Smooth muscle cell (in vitro differentiated cells): ENCODE measurements at regions not wholly inside any gene's neighbourhood (a gene's known extent, or its start where the extent isn't known, plus 50 kb on each side); places are given as distances from the start of the nearest gene placed in this dataset.
"Not testable (repeated sequence)": the region's sequence is repeated elsewhere in the genome, so short reads cannot be mapped to it uniquely, and the experiment has no call there.

Experiments
- DNase-seq: peaks from one replicate; lab custom pipeline; 2025; ENCODE audit not compliant: unreplicated experiment; lab: John Stamatoyannopoulos, UW
- H2AFZ ChIP-seq: fragments of 200-600 bp; sonication (generic); 2 replicates; pipeline ENCODE4 v1.6.0; 2016; ENCODE audit warnings: antibody characterized with exemption, low read depth, mild to moderate bottlenecking
- H3F3A ChIP-seq: fragments of 200-600 bp; sonication (generic); 2 replicates; pipeline ENCODE4 v1.6.0; 2017; ENCODE audit warnings: antibody characterized with exemption, low read depth
- H3K27ac ChIP-seq: fragments of 200-600 bp; sonication (generic); 2 replicates; pipeline ENCODE4 v1.5.1; 2016; ENCODE audit warnings: low read depth, mild to moderate bottlenecking
- H3K27me3 ChIP-seq: fragments of 200-600 bp; sonication (generic); 2 replicates; pipeline ENCODE4 v1.6.1; 2016; ENCODE audit warnings: low read depth, mild to moderate bottlenecking
- H3K36me3 ChIP-seq: fragments of 200-600 bp; sonication (generic); 2 replicates; pipeline ENCODE4 v1.5.1; 2016; ENCODE audit warnings: low read depth
- H3K4me1 ChIP-seq: fragments of 200-600 bp; sonication (generic); 2 replicates; pipeline ENCODE4 v1.5.1; 2016; ENCODE audit warnings: low read depth
- H3K4me2 ChIP-seq: fragments of 200-600 bp; sonication (generic); 2 replicates; pipeline ENCODE4 v1.6.0; 2016; ENCODE audit warnings: mild to moderate bottlenecking
- H3K4me3 ChIP-seq: fragments of 200-600 bp; sonication (generic); 2 replicates; pipeline ENCODE4 v1.5.1; 2016; ENCODE audit warnings: mild to moderate bottlenecking
- H3K79me2 ChIP-seq: fragments of 200-600 bp; sonication (generic); 2 replicates; pipeline ENCODE4 v1.6.0; 2016; ENCODE audit warnings: low read depth, mild to moderate bottlenecking
- H3K9ac ChIP-seq: fragments of 200-600 bp; sonication (generic); 2 replicates; pipeline ENCODE4 v1.6.0; 2016; ENCODE audit warnings: low read depth
- H3K9me3 ChIP-seq: fragments of 200-600 bp; sonication (generic); replicated peaks from 2 replicates; pipeline ENCODE4 v1.5.1; 2016; ENCODE audit warnings: low read depth
- H4K20me1 ChIP-seq: fragments of 200-600 bp; sonication (generic); 2 replicates; pipeline ENCODE4 v1.6.0; 2016; ENCODE audit warnings: low read depth
- WGBS: methylation state at CpG from one replicate; pipeline ENCODE4 v1.1.7; 2016; ENCODE audit warnings: low lambda C conversion rate; 5-methylcytosine and 5-hydroxymethylcytosine counted together
- TF ChIP-seq, protein P1 (sequence below): fragments of 200-600 bp; sonication (generic); IDR thresholded peaks from 2 replicates; pipeline ENCODE4 v1.5.1; 2017; ENCODE audit warnings: borderline replicate concordance, mild to moderate bottlenecking, antibody characterized with exemption; ENCODE audit not compliant: insufficient read depth, poor library complexity, severe bottlenecking

DNA sequence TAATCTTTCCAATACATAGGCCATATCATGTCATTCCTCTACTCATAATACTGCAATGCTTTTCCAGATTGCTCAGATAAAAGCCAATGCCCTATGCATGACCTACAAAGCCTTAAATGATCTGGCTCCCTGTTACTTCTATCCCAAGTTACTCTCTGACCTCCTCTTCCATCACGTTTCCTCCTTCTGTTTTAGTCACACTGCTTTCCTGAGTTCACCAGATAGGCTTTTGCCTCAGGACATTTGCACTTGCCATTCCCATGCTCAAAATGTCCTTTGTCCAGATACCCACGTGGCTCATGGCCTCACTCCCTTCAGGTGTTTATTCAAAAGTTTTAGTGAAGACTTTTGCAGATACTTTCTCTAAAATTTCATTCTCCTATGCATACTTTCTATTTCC, 138.7 kb upstream of the PRICKLE1 start:
- 75% methylated on average over 2 of the region's 2 CpGs for WGBS
- Histone ChIP-seq H4K20me1 (no peaks in the 10 kb centered on the region), H2AFZ (no peak overlapping the region), H3K4me1 (peaks cover 11% of the 10 kb centered on the region), H3K4me3 (no peak overlapping the region), H3K4me2 (no peak overlapping the region), H3F3A (peaks cover 18% of the 10 kb centered on the region), H3K27me3 (no peaks in the 10 kb centered on the region), H3K9me3 (no peaks in the 10 kb centered on the region), H3K9ac (no peak overlapping the region), H3K79me2 (no peaks in the 10 kb centered on the region), H3K36me3 (peaks cover 3% of the 10 kb centered on the region), H3K27ac (peak overlapping the region; percentile 91)
- DNase-seq: no peak
- TF ChIP-seq, protein P1, sequence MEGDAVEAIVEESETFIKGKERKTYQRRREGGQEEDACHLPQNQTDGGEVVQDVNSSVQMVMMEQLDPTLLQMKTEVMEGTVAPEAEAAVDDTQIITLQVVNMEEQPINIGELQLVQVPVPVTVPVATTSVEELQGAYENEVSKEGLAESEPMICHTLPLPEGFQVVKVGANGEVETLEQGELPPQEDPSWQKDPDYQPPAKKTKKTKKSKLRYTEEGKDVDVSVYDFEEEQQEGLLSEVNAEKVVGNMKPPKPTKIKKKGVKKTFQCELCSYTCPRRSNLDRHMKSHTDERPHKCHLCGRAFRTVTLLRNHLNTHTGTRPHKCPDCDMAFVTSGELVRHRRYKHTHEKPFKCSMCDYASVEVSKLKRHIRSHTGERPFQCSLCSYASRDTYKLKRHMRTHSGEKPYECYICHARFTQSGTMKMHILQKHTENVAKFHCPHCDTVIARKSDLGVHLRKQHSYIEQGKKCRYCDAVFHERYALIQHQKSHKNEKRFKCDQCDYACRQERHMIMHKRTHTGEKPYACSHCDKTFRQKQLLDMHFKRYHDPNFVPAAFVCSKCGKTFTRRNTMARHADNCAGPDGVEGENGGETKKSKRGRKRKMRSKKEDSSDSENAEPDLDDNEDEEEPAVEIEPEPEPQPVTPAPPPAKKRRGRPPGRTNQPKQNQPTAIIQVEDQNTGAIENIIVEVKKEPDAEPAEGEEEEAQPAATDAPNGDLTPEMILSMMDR: no peak

DNA sequence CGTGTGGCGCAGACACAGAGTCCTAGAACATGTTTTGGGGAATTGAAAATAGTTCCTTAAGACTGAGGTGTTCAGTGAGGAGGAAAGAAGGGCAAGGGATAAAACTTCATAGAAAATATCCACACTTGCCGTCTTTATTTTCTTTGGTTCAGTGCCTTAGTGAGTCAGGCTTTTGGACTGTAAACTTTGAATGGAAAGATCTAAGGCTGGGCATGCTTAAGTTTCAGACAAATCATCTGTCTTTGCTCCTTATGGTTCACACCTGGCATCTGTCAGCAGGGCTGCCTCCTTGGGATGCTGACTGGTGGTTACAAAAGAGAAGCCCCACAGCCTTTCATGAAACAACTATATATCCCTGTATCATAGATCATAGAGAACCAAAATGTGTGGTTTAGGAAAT, 136.3 kb upstream of the PRICKLE1 start:
- H3K4me2 ChIP-seq: no peak overlapping the region
- peaks cover 9% of the 10 kb centered on the region for H3F3A ChIP-seq
- no peaks in the 10 kb centered on the region for H3K9me3 ChIP-seq
- no peaks in the 10 kb centered on the region for H3K27me3 ChIP-seq
- no peak overlapping the region for H3K4me3 ChIP-seq
- TF ChIP-seq, protein P1: no peak
- peak overlapping the region; percentile 46 for H3K27ac ChIP-seq
- peaks cover 3% of the 10 kb centered on the region for H3K36me3 ChIP-seq
- H2AFZ ChIP-seq: no peak overlapping the region
- no peak overlapping the region for H3K9ac ChIP-seq
- DNase-seq: no peak
- 67% methylated on average over 3 of the region's 3 CpGs for WGBS
- peaks cover 11% of the 10 kb centered on the region for H3K4me1 ChIP-seq
- H4K20me1 ChIP-seq: no peaks in the 10 kb centered on the region
- no peaks in the 10 kb centered on the region for H3K79me2 ChIP-seq

DNA sequence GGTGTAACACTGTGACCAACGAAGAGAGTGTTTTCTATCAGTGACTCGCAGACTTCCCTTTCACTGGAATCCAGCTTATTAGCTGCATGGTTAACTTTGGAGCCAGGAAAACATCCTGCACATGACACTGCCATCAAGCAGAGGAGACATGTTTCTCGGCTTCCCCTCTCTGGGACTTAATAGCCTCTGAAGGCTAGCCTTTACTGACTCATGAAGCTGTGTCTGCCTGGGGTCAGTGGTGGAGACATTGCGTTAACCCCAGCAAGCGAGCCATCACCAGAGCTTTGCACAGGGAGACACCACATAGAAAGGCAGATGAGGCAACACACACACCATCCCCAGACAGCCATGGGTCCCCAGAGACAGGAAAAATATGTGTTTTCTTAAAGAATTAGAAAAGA, 126.9 kb upstream of the PRICKLE1 start:
- H3K9ac ChIP-seq: no peak overlapping the region
- no peaks in the 10 kb centered on the region for H3F3A ChIP-seq
- H3K27me3 ChIP-seq: no peaks in the 10 kb centered on the region
- H3K4me2 ChIP-seq: peak overlapping the region; percentile 55
- no peaks in the 10 kb centered on the region for H3K4me1 ChIP-seq
- no peaks in the 10 kb centered on the region for H4K20me1 ChIP-seq
- WGBS: 16% methylated on average over 5 of the region's 5 CpGs
- no peaks in the 10 kb centered on the region for H3K36me3 ChIP-seq
- peak overlapping the region; percentile 82 for H2AFZ ChIP-seq
- no peak overlapping the region for H3K4me3 ChIP-seq
- DNase-seq: no peak
- TF ChIP-seq, protein P1: no peak
- peak overlapping the region; percentile 46 for H3K27ac ChIP-seq
- no peaks in the 10 kb centered on the region for H3K79me2 ChIP-seq
- no peaks in the 10 kb centered on the region for H3K9me3 ChIP-seq

DNA sequence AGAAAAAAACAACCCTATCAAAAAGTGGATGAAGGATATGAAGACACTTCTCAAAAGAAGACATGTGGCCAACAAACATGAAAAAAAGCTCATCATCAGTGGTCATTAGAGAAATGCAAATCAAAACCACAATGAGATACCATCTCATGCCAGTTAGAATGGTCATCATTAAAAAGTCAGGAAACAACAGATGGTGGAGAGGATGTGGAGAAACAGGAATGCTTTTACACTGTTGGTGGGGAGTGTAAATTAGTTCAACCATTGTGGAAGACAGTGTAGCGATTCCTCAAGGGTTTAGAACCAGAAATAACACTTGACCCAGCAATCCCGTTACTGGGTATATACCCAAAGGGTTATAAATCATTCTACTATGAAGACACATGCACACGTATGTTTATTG, 124.0 kb upstream of the PRICKLE1 start:
- WGBS: 85% methylated on average over 3 of the region's 3 CpGs
- H3F3A ChIP-seq: not testable (repeated sequence)

DNA sequence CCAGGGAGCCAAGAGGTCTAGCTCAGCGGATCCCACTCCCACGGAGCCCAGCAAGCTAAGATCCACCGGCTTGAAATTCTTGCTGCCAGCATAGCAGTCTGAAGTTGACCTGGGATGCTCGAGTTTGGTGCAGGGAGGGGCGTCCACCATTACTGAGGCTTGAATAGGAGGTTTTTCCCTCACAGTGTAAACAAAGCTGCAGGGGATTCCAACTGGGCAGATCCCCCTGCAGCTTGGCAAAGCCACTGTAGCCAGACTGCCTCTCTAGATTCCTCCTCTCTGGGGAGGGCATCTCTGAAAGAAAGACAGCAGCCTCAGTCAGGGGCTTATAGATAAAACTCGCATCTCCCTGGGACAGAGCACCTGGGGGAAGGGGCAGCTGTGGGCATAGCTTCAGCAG, 118.8 kb upstream of the PRICKLE1 start:
- 82% methylated on average over 6 of the region's 6 CpGs for WGBS
- DNase-seq, H3K27ac ChIP-seq: not testable (repeated sequence)

More for the DNA sequence above, 124.0 kb upstream of the PRICKLE1 start:
- not testable (repeated sequence) for H4K20me1 ChIP-seq, H3K27me3 ChIP-seq, H3K79me2 ChIP-seq, H3K27ac ChIP-seq, H3K9me3 ChIP-seq, H3K4me1 ChIP-seq, H3K4me3 ChIP-seq, H3K36me3 ChIP-seq, H3K9ac ChIP-seq, DNase-seq, H3K4me2 ChIP-seq, H2AFZ ChIP-seq

More for the DNA sequence above, 118.8 kb upstream of the PRICKLE1 start:
- not testable (repeated sequence) for H3K4me1 ChIP-seq, H3F3A ChIP-seq, H2AFZ ChIP-seq, H4K20me1 ChIP-seq, H3K36me3 ChIP-seq, H3K27me3 ChIP-seq, H3K9ac ChIP-seq, H3K4me3 ChIP-seq, H3K79me2 ChIP-seq, H3K9me3 ChIP-seq, H3K4me2 ChIP-seq
